Endothelial cell of umbilical vein (primary cell): ENCODE measurements at regions not wholly inside any gene's neighbourhood (a gene's known extent, or its start where the extent isn't known, plus 50 kb on each side); places are given as distances from the start of the nearest gene placed in this dataset.

Source experiments
- BruUV-seq: library from RNA; stranded (reverse); fragments of 400-500 nt; replicated peaks from 2 replicates; lab custom pipeline; 2021; lab: Mats Ljungman, UMichigan
- CTCF ChIA-PET: fragments of 300-600, 350-600 bp; sonication (Branson Sonifier 250); formaldehyde crosslinking; loops from one replicate; lab custom pipeline; 2021; ENCODE audit warnings: antibody characterized with exemption, inconsistent platforms; lab: Charles Lee
- POLR2A ChIA-PET: fragments of 300-600, 350-600 bp; sonication (Branson Sonifier 250); formaldehyde crosslinking; loops from one replicate; lab custom pipeline; 2021; ENCODE audit warnings: antibody characterized with exemption, inconsistent platforms; lab: Charles Lee
- DNase-seq: peaks from one replicate; pipeline ENCODE4 v3.0.0-alpha.2; 2011; ENCODE audit warnings: low read depth, low spot score
- FAIRE-seq: peaks from 2 replicates; lab custom pipeline; 2011; peaks lifted over from hg19 to GRCh38; lab: Jason Lieb, UNC
- H2AFZ ChIP-seq: 2 replicates; pipeline ENCODE4 v1.6.0; 2012; ENCODE audit warnings: low read depth, low read length, control low read depth, inconsistent platforms
- H3K27ac ChIP-seq: 2 replicates; pipeline ENCODE4 v1.5.1; 2011; ENCODE audit warnings: low read depth, mild to moderate bottlenecking, control low read depth, low read length, moderate library complexity; ENCODE audit not compliant: insufficient read depth
- H3K27me3 ChIP-seq, 2 experiments: 2 replicates each; pipeline versions ENCODE4 v1.6.0 to v1.6.1; 2011; ENCODE audit warnings: low read length in 2 of 2, mixed read lengths in 1 of 2; ENCODE audit not compliant: control insufficient read depth in 2 of 2, insufficient read depth in 2 of 2
- H3K36me3 ChIP-seq, 2 experiments: 2 replicates in 1 of 2; 3 replicates in 1 of 2; pipeline ENCODE4 v1.5.1; 2011; ENCODE audit warnings: low read length in 2 of 2, mild to moderate bottlenecking in 1 of 2, moderate library complexity in 1 of 2; ENCODE audit not compliant: control insufficient read depth in 2 of 2, insufficient read depth in 2 of 2; ENCODE audit errors: extremely low read depth in 1 of 2
- H3K4me1 ChIP-seq: 3 replicates; pipeline ENCODE4 v1.5.1; 2011; ENCODE audit warnings: mild to moderate bottlenecking, low read length; ENCODE audit not compliant: control insufficient read depth, insufficient read depth; ENCODE audit errors: extremely low read depth
- H3K4me2 ChIP-seq: 2 replicates; pipeline ENCODE4 v1.6.1; 2011; ENCODE audit warnings: low read length, control low read depth, mixed read lengths; ENCODE audit not compliant: insufficient read depth
- H3K4me3 ChIP-seq, 3 experiments: fragments of 200-600 bp in 1 of 3; sonication (generic), shearing (Covaris generic) in 1 of 3; replicated peaks in 1 of 3; 2 replicates each; pipeline ENCODE4 v1.5.1; 2011 to 2016; ENCODE audit warnings: control low read depth in 3 of 3, low read length in 3 of 3, mild to moderate bottlenecking in 2 of 3, inconsistent platforms in 1 of 3, low read depth in 1 of 3, moderate library complexity in 1 of 3; ENCODE audit not compliant: insufficient read depth in 1 of 3
- H3K79me2 ChIP-seq: 2 replicates; pipeline ENCODE4 v1.6.0; 2012; ENCODE audit warnings: low read length, inconsistent platforms; ENCODE audit not compliant: control insufficient read depth, insufficient read depth
- H3K9ac ChIP-seq: replicated peaks from 2 replicates; pipeline ENCODE3; 2011; ENCODE audit warnings: low read length, control low read depth; ENCODE audit not compliant: insufficient read depth; ENCODE audit errors: extremely low read depth
- H3K9me1 ChIP-seq: replicated peaks from 3 replicates; pipeline ENCODE4 v1.6.0; 2011; ENCODE audit warnings: mild to moderate bottlenecking, low read length; ENCODE audit not compliant: control insufficient read depth, insufficient read depth; ENCODE audit errors: extremely low read depth
- H3K9me3 ChIP-seq: replicated peaks from 2 replicates; pipeline ENCODE4 v1.5.1; 2012; ENCODE audit warnings: low read length, inconsistent platforms; ENCODE audit not compliant: control insufficient read depth, insufficient read depth
- H4K20me1 ChIP-seq: replicated peaks from 2 replicates; pipeline ENCODE3; 2011; ENCODE audit warnings: mild to moderate bottlenecking, low read length; ENCODE audit not compliant: control insufficient read depth, insufficient read depth; ENCODE audit errors: extremely low read depth
- CTCF ChIP-seq, 2 donors: IDR thresholded peaks; 1 replicate in 1 of 2; 2 replicates in 1 of 2; pipeline ENCODE4 v1.5.1; 2011; ENCODE audit warnings: low read length in 2 of 2, mild to moderate bottlenecking in 2 of 2, moderate library complexity in 2 of 2, control low read depth in 1 of 2, inconsistent platforms in 1 of 2, low read depth in 1 of 2; ENCODE audit not compliant: insufficient read depth in 1 of 2; ENCODE audit errors: extremely low read depth in 1 of 2
- EZH2 ChIP-seq: IDR thresholded peaks from 2 replicates; pipeline ENCODE4 v1.6.1; 2012; ENCODE audit warnings: borderline replicate concordance, low read depth, mild to moderate bottlenecking, moderate library complexity, low read length, inconsistent platforms; ENCODE audit not compliant: severe bottlenecking
- FOS ChIP-seq: IDR thresholded peaks from 2 replicates; pipeline ENCODE4 v1.6.1; 2011; ENCODE audit warnings: mild to moderate bottlenecking, low read length, moderate library complexity, borderline replicate concordance; ENCODE audit not compliant: insufficient read depth
- GATA2 ChIP-seq: IDR thresholded peaks from 2 replicates; pipeline ENCODE4 v1.7.0; 2011; ENCODE audit warnings: low read depth, mild to moderate bottlenecking, moderate library complexity, mixed read lengths, low read length; ENCODE audit not compliant: insufficient read length, insufficient read depth
- JUN ChIP-seq: IDR thresholded peaks from 2 replicates; pipeline ENCODE4 v1.6.1; 2011; ENCODE audit warnings: borderline replicate concordance, low read depth; ENCODE audit not compliant: insufficient read length, insufficient read depth
- MAX ChIP-seq: IDR thresholded peaks from 2 replicates; pipeline ENCODE4 v1.6.1; 2011; ENCODE audit not compliant: insufficient read depth, insufficient read length
- MYC ChIP-seq: IDR thresholded peaks from one replicate; pipeline ENCODE4 v1.6.1; 2011; ENCODE audit warnings: mild to moderate bottlenecking, low read depth, low read length
- POLR2A ChIP-seq: IDR thresholded peaks from 2 replicates; pipeline ENCODE4 v1.6.1; 2012; ENCODE audit warnings: low read depth, mild to moderate bottlenecking, control low read depth, low read length
- POLR2AphosphoS5 ChIP-seq: IDR thresholded peaks from 2 replicates; pipeline ENCODE4 v1.6.1; 2012; ENCODE audit warnings: low read depth, mild to moderate bottlenecking, control low read depth, low read length, moderate library complexity; ENCODE audit not compliant: insufficient read depth
- dilution Hi-C: fragments of 300-500 bp; cut with MboI; formaldehyde crosslinking; loops from one replicate; pipeline ENCODE4 v1.15.0; 2019; ENCODE audit warnings: low sequenced_read_pairs; ENCODE audit not compliant: extremely low pct_ligation_motif_present
- intact Hi-C: fragments of 100-400 bp; cut with micrococcal nuclease; formaldehyde crosslinking; loops from one replicate; pipeline ENCODE4 v1.10.0; 2022

- BruUV-seq, result no TSS peak
- FAIRE-seq (peak; percentile 26), DNase-seq (peak; percentile 45)
- no peaks in the 10 kb centered on the region for H3K9me1 ChIP-seq
- no peaks in the 10 kb centered on the region for H3K79me2 ChIP-seq
- no peak overlapping the region for H3K4me2 ChIP-seq
- H3K4me3 ChIP-seq, result no peak overlapping the region
- intact Hi-C loops, result loop anchor here (1.0 to 10.0 kb wide), 3 partner anchors 203 to 838 kb away; no protein-coding TSS in a partner anchor
- CTCF ChIA-PET, result interaction anchor here (0.6 to 5.4 kb wide), 12 partner anchors 11 to 839 kb away, joined by 3 to 63 read pairs (median 4); no protein-coding TSS in a partner anchor
- H3K4me1 ChIP-seq, result peaks cover 7% of the 10 kb centered on the region
- H2AFZ ChIP-seq, result no peak overlapping the region
- no peaks in the 10 kb centered on the region for H3K9me3 ChIP-seq
- no peaks in the 10 kb centered on the region for H4K20me1 ChIP-seq
- H3K27me3 ChIP-seq, result no peaks in the 10 kb centered on the region
- TF ChIP-seq CTCF (IDR thresholded peaks at IDR 0.05; ENCODE audit: extremely low read depth in 1 of 2, insufficient read depth in 1 of 2, low read depth in 1 of 2, low read length in 2 of 2) (peak; percentile 14 to 18), EZH2 (no peak)
- H3K9ac ChIP-seq, result no peak overlapping the region
- no peak overlapping the region for H3K27ac ChIP-seq
- no peaks in the 10 kb centered on the region for H3K36me3 ChIP-seq
- dilution Hi-C loops, result no loop called here
- POLR2A ChIA-PET, result no interaction called here
Measured at GRCh38 chr10:60444494-60445064, 54.9 kb upstream of the ANK3 start.

GRCh38 chr10:60443346-60443745 lies 53.7 kb upstream of the ANK3 start:
- Histone ChIP-seq H4K20me1 (no peaks in the 10 kb centered on the region), H3K27ac (no peak overlapping the region), H3K79me2 (no peaks in the 10 kb centered on the region), H3K4me3 (no peak overlapping the region), H2AFZ (no peak overlapping the region), H3K27me3 (no peaks in the 10 kb centered on the region), H3K9me3 (no peaks in the 10 kb centered on the region), H3K4me2 (no peak overlapping the region), H3K9me1 (no peaks in the 10 kb centered on the region), H3K36me3 (no peaks in the 10 kb centered on the region), H3K9ac (no peak overlapping the region), H3K4me1 (peaks cover 7% of the 10 kb centered on the region)
- TF ChIP-seq EZH2, result no peak
- no peak for TF ChIP-seq POLR2AphosphoS5
- no peak for TF ChIP-seq CTCF (IDR thresholded peaks at IDR 0.05; ENCODE audit: extremely low read depth in 1 of 2, insufficient read depth in 1 of 2, low read depth in 1 of 2, low read length in 2 of 2)
- no peak for TF ChIP-seq POLR2A
- no peak for TF ChIP-seq JUN
- TF ChIP-seq MAX, result no peak
- no peak for TF ChIP-seq MYC
- no peak for TF ChIP-seq FOS
- TF ChIP-seq GATA2, result no peak
- ChIA-PET POLR2A (no interaction called here), CTCF (interaction anchor here (0.6 to 5.6 kb wide), 9 partner anchors 202 to 356 kb away, joined by 3 to 63 read pairs (median 8); no protein-coding TSS in a partner anchor)
- no TSS peak for BruUV-seq
- DNase-seq, result no peak
- FAIRE-seq, result no peak
- dilution Hi-C loops (no loop called here), intact Hi-C loops (loop anchor here (10.0 kb wide), 1 partner anchor 521 kb away; no protein-coding TSS in a partner anchor)
